GM23338 (cell line): ENCODE measurements at regions not wholly inside any gene's neighbourhood (a gene's known extent, or its start where the extent isn't known, plus 50 kb on each side); places are given as distances from the start of the nearest gene placed in this dataset.

Experiments
- ATAC-seq: fragments of 200-7000 bp; cut with Tn5 transposase; 3 replicates; pipeline ENCODE4 v1.9.1; 2020
- DNase-seq: peaks from one replicate; pipeline ENCODE4 v3.0.0-alpha.2; 2015; ENCODE audit warnings: low spot score
- H2AFZ ChIP-seq: fragments of 200-600 bp; sonication (generic); 2 replicates; pipeline ENCODE4 v1.8.0; 2016; ENCODE audit warnings: antibody characterized with exemption, mild to moderate bottlenecking, moderate library complexity
- H3F3A ChIP-seq: fragments of 200-600 bp; sonication (generic); replicated peaks from 2 replicates; pipeline ENCODE4 v1.8.0; 2017; ENCODE audit warnings: antibody characterized with exemption, mixed run types, low read depth
- H3K27ac ChIP-seq: fragments of 200-600 bp; sonication (generic); 2 replicates; pipeline ENCODE4 v1.6.1; 2016; ENCODE audit warnings: low read depth
- H3K27me3 ChIP-seq: fragments of 200-600 bp; sonication (generic); 2 replicates; pipeline ENCODE4 v1.8.0; 2016; ENCODE audit warnings: mild to moderate bottlenecking, mixed run types, moderate library complexity; ENCODE audit not compliant: insufficient read depth
- H3K36me3 ChIP-seq: fragments of 200-600 bp; sonication (generic); 2 replicates; pipeline ENCODE4 v1.8.0; 2016; ENCODE audit warnings: mild to moderate bottlenecking; ENCODE audit not compliant: insufficient read depth
- H3K4me1 ChIP-seq: fragments of 200-600 bp; sonication (generic); 2 replicates; pipeline ENCODE4 v1.8.0; 2016; ENCODE audit warnings: mild to moderate bottlenecking, moderate library complexity; ENCODE audit not compliant: insufficient read depth
- H3K4me2 ChIP-seq: fragments of 200-600 bp; sonication (generic); 2 replicates; pipeline ENCODE4 v1.7.1; 2017; ENCODE audit warnings: mixed run types
- H3K4me3 ChIP-seq: fragments of 200-600 bp; sonication (generic); 2 replicates; pipeline ENCODE4 v1.6.1; 2016; ENCODE audit warnings: mixed run types
- H3K79me2 ChIP-seq: fragments of 200-600 bp; sonication (generic); replicated peaks from 2 replicates; pipeline ENCODE4 v1.8.0; 2017; ENCODE audit warnings: mild to moderate bottlenecking; ENCODE audit not compliant: insufficient read depth
- H3K9me2 ChIP-seq: fragments of 200-600 bp; sonication (generic); 2 replicates; pipeline ENCODE4 v1.8.0; 2017; ENCODE audit not compliant: insufficient read depth
- H4K20me1 ChIP-seq: fragments of 200-600 bp; sonication (generic); replicated peaks from 2 replicates; pipeline ENCODE4 v1.8.0; 2017; ENCODE audit warnings: mild to moderate bottlenecking; ENCODE audit not compliant: insufficient read depth
- H3K27ac Mint-ChIP-seq: 2 replicates; pipeline ENCODE4 v1.8.0; 2020; ENCODE audit warnings: inconsistent platforms, mild to moderate bottlenecking, moderate library complexity, mixed read lengths
- H3K27me3 Mint-ChIP-seq: 3 replicates; pipeline ENCODE4 v1.8.0; 2022; ENCODE audit warnings: low read depth, mild to moderate bottlenecking, moderate library complexity, mixed read lengths, inconsistent platforms; ENCODE audit not compliant: insufficient read depth, poor library complexity
- H3K36me3 Mint-ChIP-seq: 3 replicates; pipeline ENCODE4 v1.8.0; 2021; ENCODE audit warnings: low read depth, mild to moderate bottlenecking, inconsistent platforms, moderate library complexity, mixed read lengths
- H3K4me1 Mint-ChIP-seq: 3 replicates; pipeline ENCODE4 v1.8.0; 2020; ENCODE audit warnings: mild to moderate bottlenecking, inconsistent platforms, mixed read lengths
- H3K4me3 Mint-ChIP-seq: 3 replicates; pipeline ENCODE4 v1.8.0; 2021; ENCODE audit warnings: moderate library complexity, mild to moderate bottlenecking, inconsistent platforms, mixed read lengths
- H3K9me3 Mint-ChIP-seq: 3 replicates; pipeline ENCODE4 v1.8.0; 2020; ENCODE audit warnings: moderate library complexity, mild to moderate bottlenecking, inconsistent platforms, mixed read lengths
- CREB1 ChIP-seq: fragments of 250-450 bp; sonication (Bioruptor Pico); IDR thresholded peaks from 2 replicates; pipeline ENCODE4 v1.5.0; 2020; ENCODE audit warnings: low read depth, mild to moderate bottlenecking, moderate library complexity
- EZH2 ChIP-seq: fragments of 200-600 bp; sonication (generic); IDR thresholded peaks from one replicate; pipeline ENCODE4 v1.8.0; 2017; ENCODE audit warnings: antibody characterized with exemption, mild to moderate bottlenecking, low read depth; ENCODE audit not compliant: unreplicated experiment
- EZH2phosphoT487 ChIP-seq: fragments of 200-600 bp; sonication (generic); IDR thresholded peaks from one replicate; pipeline ENCODE4 v1.8.1; 2018; ENCODE audit warnings: antibody characterized with exemption; ENCODE audit not compliant: unreplicated experiment
- JUNB ChIP-seq: IDR thresholded peaks from one replicate; pipeline ENCODE4 v1.6.1; 2016; ENCODE audit warnings: antibody characterized with exemption; ENCODE audit not compliant: unreplicated experiment
- NANOG ChIP-seq: IDR thresholded peaks from 2 replicates; pipeline ENCODE4 v1.6.1; 2016; ENCODE audit warnings: antibody characterized with exemption, borderline replicate concordance
- POLR2AphosphoS5 ChIP-seq: IDR thresholded peaks from 2 replicates; pipeline ENCODE4 v1.6.1; 2016; ENCODE audit warnings: antibody characterized with exemption, low read depth
- STAT1 ChIP-seq: IDR thresholded peaks from one replicate; pipeline ENCODE4 v1.6.1; 2016; ENCODE audit warnings: antibody characterized with exemption; ENCODE audit not compliant: unreplicated experiment
- ZNF114 ChIP-seq: fragments of 250-450 bp; sonication (Bioruptor Pico); IDR thresholded peaks from 2 replicates; pipeline ENCODE4 v1.5.0; 2020; ENCODE audit warnings: mild to moderate bottlenecking, moderate library complexity
- ZNF331 ChIP-seq: fragments of 250-450 bp; sonication (Bioruptor Pico); IDR thresholded peaks from 2 replicates; pipeline ENCODE4 v1.5.0; 2020; ENCODE audit warnings: low read depth, mild to moderate bottlenecking, moderate library complexity
- TF ChIP-seq, protein P1 (sequence below): fragments of 250-450 bp; sonication (Bioruptor Pico); IDR thresholded peaks from 2 replicates; pipeline ENCODE4 v1.5.0; 2020; ENCODE audit warnings: mild to moderate bottlenecking, moderate library complexity
- TF ChIP-seq, protein P2 (sequence below): IDR thresholded peaks from one replicate; pipeline ENCODE4 v1.6.1; 2018; ENCODE audit warnings: antibody characterized with exemption; ENCODE audit not compliant: unreplicated experiment
- TF ChIP-seq, protein P3 (sequence below): IDR thresholded peaks from 2 replicates; pipeline ENCODE4 v1.6.1; 2016; ENCODE audit warnings: antibody characterized with exemption
- TF ChIP-seq, protein P4 (sequence below), 2 experiments: fragments of 200-600 bp in 1 of 2; sonication (generic) in 1 of 2; conservative IDR thresholded peaks; 2 replicates each; pipeline versions ENCODE4 v1.5.1 to v1.6.1; 2016 to 2017; ENCODE audit warnings: antibody characterized with exemption in 2 of 2, low read depth in 2 of 2, mild to moderate bottlenecking in 2 of 2, moderate library complexity in 1 of 2

DNA sequence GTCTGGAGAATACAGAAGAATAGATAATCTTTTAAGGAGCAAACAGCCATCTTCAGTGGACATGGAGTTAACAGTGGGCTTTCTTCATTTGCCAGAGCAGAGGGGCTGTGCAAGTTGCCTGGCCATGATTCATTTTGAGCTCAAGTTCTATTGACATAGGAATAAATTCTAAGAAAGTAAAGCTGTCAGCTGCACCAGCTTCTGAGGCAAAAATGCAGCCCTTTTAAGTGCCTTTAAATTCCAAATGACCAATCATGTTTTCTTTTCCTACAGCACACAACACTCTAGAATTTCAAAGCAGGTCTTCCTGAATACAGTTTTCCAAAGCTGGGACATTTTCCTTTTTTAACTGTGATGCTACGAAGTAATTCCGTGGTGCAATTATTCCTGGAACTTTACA is 246.4 kb upstream of the NT5C1B start:
- Mint-ChIP-seq H3K9me3 (no peaks in the 10 kb centered on the region), H3K27me3 (peaks cover 1% of the 10 kb centered on the region), H3K4me1 (peaks cover 23% of the 10 kb centered on the region), H3K36me3 (no peaks in the 10 kb centered on the region), H3K27ac (no peak overlapping the region), H3K4me3 (no peak overlapping the region)
- H3K4me3 ChIP-seq = no peak overlapping the region
- H3K27ac ChIP-seq = no peak overlapping the region
- H3K4me2 ChIP-seq = no peak overlapping the region
- H4K20me1 ChIP-seq = no peaks in the 10 kb centered on the region
- no peaks in the 10 kb centered on the region for H3K79me2 ChIP-seq
- no peaks in the 10 kb centered on the region for H3F3A ChIP-seq
- no peak for TF ChIP-seq ZNF331
- no peak for TF ChIP-seq JUNB
- no peak for TF ChIP-seq POLR2AphosphoS5
- TF ChIP-seq ZNF114 (CRISPR knock-in tag) = no peak
- no peak for TF ChIP-seq STAT1
- TF ChIP-seq, protein P1, sequence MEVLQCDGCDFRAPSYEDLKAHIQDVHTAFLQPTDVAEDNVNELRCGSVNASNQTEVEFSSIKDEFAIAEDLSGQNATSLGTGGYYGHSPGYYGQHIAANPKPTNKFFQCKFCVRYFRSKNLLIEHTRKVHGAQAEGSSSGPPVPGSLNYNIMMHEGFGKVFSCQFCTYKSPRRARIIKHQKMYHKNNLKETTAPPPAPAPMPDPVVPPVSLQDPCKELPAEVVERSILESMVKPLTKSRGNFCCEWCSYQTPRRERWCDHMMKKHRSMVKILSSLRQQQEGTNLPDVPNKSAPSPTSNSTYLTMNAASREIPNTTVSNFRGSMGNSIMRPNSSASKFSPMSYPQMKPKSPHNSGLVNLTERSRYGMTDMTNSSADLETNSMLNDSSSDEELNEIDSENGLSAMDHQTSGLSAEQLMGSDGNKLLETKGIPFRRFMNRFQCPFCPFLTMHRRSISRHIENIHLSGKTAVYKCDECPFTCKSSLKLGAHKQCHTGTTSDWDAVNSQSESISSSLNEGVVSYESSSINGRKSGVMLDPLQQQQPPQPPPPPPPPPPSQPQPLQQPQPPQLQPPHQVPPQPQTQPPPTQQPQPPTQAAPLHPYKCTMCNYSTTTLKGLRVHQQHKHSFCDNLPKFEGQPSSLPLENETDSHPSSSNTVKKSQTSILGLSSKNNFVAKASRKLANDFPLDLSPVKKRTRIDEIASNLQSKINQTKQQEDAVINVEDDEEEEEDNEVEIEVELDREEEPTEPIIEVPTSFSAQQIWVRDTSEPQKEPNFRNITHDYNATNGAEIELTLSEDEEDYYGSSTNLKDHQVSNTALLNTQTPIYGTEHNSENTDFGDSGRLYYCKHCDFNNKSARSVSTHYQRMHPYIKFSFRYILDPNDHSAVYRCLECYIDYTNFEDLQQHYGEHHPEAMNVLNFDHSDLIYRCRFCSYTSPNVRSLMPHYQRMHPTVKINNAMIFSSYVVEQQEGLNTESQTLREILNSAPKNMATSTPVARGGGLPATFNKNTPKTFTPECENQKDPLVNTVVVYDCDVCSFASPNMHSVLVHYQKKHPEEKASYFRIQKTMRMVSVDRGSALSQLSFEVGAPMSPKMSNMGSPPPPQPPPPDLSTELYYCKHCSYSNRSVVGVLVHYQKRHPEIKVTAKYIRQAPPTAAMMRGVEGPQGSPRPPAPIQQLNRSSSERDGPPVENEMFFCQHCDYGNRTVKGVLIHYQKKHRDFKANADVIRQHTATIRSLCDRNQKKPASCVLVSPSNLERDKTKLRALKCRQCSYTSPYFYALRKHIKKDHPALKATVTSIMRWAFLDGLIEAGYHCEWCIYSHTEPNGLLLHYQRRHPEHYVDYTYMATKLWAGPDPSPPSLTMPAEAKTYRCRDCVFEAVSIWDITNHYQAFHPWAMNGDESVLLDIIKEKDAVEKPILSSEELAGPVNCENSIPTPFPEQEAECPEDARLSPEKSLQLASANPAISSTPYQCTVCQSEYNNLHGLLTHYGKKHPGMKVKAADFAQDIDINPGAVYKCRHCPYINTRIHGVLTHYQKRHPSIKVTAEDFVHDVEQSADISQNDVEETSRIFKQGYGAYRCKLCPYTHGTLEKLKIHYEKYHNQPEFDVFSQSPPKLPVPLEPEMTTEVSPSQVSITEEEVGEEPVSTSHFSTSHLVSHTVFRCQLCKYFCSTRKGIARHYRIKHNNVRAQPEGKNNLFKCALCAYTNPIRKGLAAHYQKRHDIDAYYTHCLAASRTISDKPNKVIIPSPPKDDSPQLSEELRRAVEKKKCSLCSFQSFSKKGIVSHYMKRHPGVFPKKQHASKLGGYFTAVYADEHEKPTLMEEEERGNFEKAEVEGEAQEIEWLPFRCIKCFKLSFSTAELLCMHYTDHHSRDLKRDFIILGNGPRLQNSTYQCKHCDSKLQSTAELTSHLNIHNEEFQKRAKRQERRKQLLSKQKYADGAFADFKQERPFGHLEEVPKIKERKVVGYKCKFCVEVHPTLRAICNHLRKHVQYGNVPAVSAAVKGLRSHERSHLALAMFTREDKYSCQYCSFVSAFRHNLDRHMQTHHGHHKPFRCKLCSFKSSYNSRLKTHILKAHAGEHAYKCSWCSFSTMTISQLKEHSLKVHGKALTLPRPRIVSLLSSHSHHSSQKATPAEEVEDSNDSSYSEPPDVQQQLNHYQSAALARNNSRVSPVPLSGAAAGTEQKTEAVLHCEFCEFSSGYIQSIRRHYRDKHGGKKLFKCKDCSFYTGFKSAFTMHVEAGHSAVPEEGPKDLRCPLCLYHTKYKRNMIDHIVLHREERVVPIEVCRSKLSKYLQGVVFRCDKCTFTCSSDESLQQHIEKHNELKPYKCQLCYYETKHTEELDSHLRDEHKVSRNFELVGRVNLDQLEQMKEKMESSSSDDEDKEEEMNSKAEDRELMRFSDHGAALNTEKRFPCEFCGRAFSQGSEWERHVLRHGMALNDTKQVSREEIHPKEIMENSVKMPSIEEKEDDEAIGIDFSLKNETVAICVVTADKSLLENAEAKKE (CRISPR knock-in tag) = no peak
- TF ChIP-seq, protein P2, sequence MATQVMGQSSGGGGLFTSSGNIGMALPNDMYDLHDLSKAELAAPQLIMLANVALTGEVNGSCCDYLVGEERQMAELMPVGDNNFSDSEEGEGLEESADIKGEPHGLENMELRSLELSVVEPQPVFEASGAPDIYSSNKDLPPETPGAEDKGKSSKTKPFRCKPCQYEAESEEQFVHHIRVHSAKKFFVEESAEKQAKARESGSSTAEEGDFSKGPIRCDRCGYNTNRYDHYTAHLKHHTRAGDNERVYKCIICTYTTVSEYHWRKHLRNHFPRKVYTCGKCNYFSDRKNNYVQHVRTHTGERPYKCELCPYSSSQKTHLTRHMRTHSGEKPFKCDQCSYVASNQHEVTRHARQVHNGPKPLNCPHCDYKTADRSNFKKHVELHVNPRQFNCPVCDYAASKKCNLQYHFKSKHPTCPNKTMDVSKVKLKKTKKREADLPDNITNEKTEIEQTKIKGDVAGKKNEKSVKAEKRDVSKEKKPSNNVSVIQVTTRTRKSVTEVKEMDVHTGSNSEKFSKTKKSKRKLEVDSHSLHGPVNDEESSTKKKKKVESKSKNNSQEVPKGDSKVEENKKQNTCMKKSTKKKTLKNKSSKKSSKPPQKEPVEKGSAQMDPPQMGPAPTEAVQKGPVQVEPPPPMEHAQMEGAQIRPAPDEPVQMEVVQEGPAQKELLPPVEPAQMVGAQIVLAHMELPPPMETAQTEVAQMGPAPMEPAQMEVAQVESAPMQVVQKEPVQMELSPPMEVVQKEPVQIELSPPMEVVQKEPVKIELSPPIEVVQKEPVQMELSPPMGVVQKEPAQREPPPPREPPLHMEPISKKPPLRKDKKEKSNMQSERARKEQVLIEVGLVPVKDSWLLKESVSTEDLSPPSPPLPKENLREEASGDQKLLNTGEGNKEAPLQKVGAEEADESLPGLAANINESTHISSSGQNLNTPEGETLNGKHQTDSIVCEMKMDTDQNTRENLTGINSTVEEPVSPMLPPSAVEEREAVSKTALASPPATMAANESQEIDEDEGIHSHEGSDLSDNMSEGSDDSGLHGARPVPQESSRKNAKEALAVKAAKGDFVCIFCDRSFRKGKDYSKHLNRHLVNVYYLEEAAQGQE = no peak
- TF ChIP-seq CREB1 (CRISPR knock-in tag) = no peak
- no peak for TF ChIP-seq NANOG
- TF ChIP-seq, protein P3, sequence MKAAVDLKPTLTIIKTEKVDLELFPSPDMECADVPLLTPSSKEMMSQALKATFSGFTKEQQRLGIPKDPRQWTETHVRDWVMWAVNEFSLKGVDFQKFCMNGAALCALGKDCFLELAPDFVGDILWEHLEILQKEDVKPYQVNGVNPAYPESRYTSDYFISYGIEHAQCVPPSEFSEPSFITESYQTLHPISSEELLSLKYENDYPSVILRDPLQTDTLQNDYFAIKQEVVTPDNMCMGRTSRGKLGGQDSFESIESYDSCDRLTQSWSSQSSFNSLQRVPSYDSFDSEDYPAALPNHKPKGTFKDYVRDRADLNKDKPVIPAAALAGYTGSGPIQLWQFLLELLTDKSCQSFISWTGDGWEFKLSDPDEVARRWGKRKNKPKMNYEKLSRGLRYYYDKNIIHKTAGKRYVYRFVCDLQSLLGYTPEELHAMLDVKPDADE = no peak
- TF ChIP-seq EZH2phosphoT487 = no peak
- TF ChIP-seq, protein P4, sequence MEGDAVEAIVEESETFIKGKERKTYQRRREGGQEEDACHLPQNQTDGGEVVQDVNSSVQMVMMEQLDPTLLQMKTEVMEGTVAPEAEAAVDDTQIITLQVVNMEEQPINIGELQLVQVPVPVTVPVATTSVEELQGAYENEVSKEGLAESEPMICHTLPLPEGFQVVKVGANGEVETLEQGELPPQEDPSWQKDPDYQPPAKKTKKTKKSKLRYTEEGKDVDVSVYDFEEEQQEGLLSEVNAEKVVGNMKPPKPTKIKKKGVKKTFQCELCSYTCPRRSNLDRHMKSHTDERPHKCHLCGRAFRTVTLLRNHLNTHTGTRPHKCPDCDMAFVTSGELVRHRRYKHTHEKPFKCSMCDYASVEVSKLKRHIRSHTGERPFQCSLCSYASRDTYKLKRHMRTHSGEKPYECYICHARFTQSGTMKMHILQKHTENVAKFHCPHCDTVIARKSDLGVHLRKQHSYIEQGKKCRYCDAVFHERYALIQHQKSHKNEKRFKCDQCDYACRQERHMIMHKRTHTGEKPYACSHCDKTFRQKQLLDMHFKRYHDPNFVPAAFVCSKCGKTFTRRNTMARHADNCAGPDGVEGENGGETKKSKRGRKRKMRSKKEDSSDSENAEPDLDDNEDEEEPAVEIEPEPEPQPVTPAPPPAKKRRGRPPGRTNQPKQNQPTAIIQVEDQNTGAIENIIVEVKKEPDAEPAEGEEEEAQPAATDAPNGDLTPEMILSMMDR (conservative IDR thresholded peaks at IDR 0.05; ENCODE audit: low read depth in 2 of 2) = no peak
- no peak for TF ChIP-seq EZH2
- DNase-seq = no peak
- no peaks in the 10 kb centered on the region for H3K36me3 ChIP-seq
- H3K27me3 ChIP-seq = 0 out of 2 replicates have a peak, but pooled peaks cover 3% of the 10 kb centered on the region
- H3K9me2 ChIP-seq = peaks cover 8% of the 10 kb centered on the region; the same call in 1 of the 2 replicates
- ATAC-seq = no peak
- H2AFZ ChIP-seq = no peak overlapping the region
- peaks cover 25% of the 10 kb centered on the region for H3K4me1 ChIP-seq
